ENCODE measurements at regions not wholly inside any gene's neighbourhood (a gene's known extent, or its start where the extent isn't known, plus 50 kb on each side); places are given as distances from the start of the nearest gene placed in this dataset.
"Not testable (repeated sequence)": the region's sequence is repeated elsewhere in the genome, so short reads cannot be mapped to it uniquely, and the experiment has no call there.

- no peak overlapping the region for H3K27ac ChIP-seq (ENCODE audit: low read depth in 1 of 3, low read length in 2 of 3)
- DNase-seq (no peak), FAIRE-seq (no peak)
These were observed 116.8 kb upstream of the MYO3A start for GRCh38 chr10:25817200-25817599.

GRCh38 chr10:25818751-25819150 is 115.3 kb upstream of the MYO3A start:
- Histone ChIP-seq H3K9me3 (ENCODE audit: control insufficient read depth in 2 of 2, insufficient read depth in 1 of 2, low read depth in 1 of 2, low read length in 1 of 2) (no peaks in the 10 kb centered on the region), H3K4me3 (ENCODE audit: low read depth in 1 of 3, low read length in 3 of 3) (no peak overlapping the region), H3K27me3 (ENCODE audit: control insufficient read depth in 3 of 3, insufficient read depth in 3 of 3, low read length in 3 of 3) (no peaks in the 10 kb centered on the region), H3K27ac (ENCODE audit: low read depth in 1 of 3, low read length in 2 of 3) (no peak overlapping the region), H3K36me3 (ENCODE audit: control insufficient read depth in 3 of 3, insufficient read depth in 2 of 3, low read depth in 1 of 3, low read length in 3 of 3) (no peaks in the 10 kb centered on the region), H3K4me1 (ENCODE audit: control insufficient read depth in 3 of 3, insufficient read depth in 2 of 3, low read depth in 1 of 3, low read length in 2 of 3) (no peaks in the 10 kb centered on the region)
- DNase-seq (no peak), FAIRE-seq (no peak)
- 38 to 50% (median 45%) methylated on average over 9 of the region's 9 CpGs for WGBS, 3 donors

More at GRCh38 chr10:25817200-25817599, 116.8 kb upstream of the MYO3A start:
- no peak overlapping the region for H3K4me3 ChIP-seq (ENCODE audit: low read depth in 1 of 3, low read length in 3 of 3)
- H3K36me3 ChIP-seq (ENCODE audit: control insufficient read depth in 3 of 3, insufficient read depth in 2 of 3, low read depth in 1 of 3, low read length in 3 of 3): no peaks in the 10 kb centered on the region
- 89 to 95% (median 92%) methylated on average over 1 of the region's 1 CpG for WGBS, 3 donors
- H3K27me3 ChIP-seq (ENCODE audit: control insufficient read depth in 3 of 3, insufficient read depth in 3 of 3, low read length in 3 of 3): no peaks in the 10 kb centered on the region
- H3K9me3 ChIP-seq (ENCODE audit: control insufficient read depth in 2 of 2, insufficient read depth in 1 of 2, low read depth in 1 of 2, low read length in 1 of 2): no peaks in the 10 kb centered on the region
- H3K4me1 ChIP-seq (ENCODE audit: control insufficient read depth in 3 of 3, insufficient read depth in 2 of 3, low read depth in 1 of 3, low read length in 2 of 3): no peaks in the 10 kb centered on the region

GRCh38 chr10:25820472-25820871 is 113.6 kb upstream of the MYO3A start:
- H3K9me3 ChIP-seq (ENCODE audit: control insufficient read depth in 2 of 2, insufficient read depth in 1 of 2, low read depth in 1 of 2, low read length in 1 of 2): no peaks in the 10 kb centered on the region
- FAIRE-seq (no peak), DNase-seq (no peak)
- no peaks in the 10 kb centered on the region for H3K36me3 ChIP-seq (ENCODE audit: control insufficient read depth in 3 of 3, insufficient read depth in 2 of 3, low read depth in 1 of 3, low read length in 3 of 3)
- no peaks in the 10 kb centered on the region for H3K4me1 ChIP-seq (ENCODE audit: control insufficient read depth in 3 of 3, insufficient read depth in 2 of 3, low read depth in 1 of 3, low read length in 2 of 3)
- H3K27me3 ChIP-seq (ENCODE audit: control insufficient read depth in 3 of 3, insufficient read depth in 3 of 3, low read length in 3 of 3): no peaks in the 10 kb centered on the region
- no peak overlapping the region for H3K27ac ChIP-seq (ENCODE audit: low read depth in 1 of 3, low read length in 2 of 3)
- WGBS, 3 donors: 66 to 70% (median 68%) methylated on average over 2 of the region's 2 CpGs
- no peak overlapping the region for H3K4me3 ChIP-seq (ENCODE audit: low read depth in 1 of 3, low read length in 3 of 3)

GRCh38 chr10:25820874-25821273 is 113.2 kb upstream of the MYO3A start:
- FAIRE-seq: no peak
- 49 to 64% (median 54%) methylated on average over 8 of the region's 8 CpGs for WGBS, 3 donors

GRCh38 chr10:25824050-25824449 is 110.0 kb upstream of the MYO3A start:
- no peaks in the 10 kb centered on the region for H3K27me3 ChIP-seq (ENCODE audit: control insufficient read depth in 3 of 3, insufficient read depth in 3 of 3, low read length in 3 of 3)
- DNase-seq: no peak
- WGBS, 3 donors: 39 to 45% (median 42%) methylated on average over 4 of the region's 4 CpGs
- no peak overlapping the region for H3K4me3 ChIP-seq (ENCODE audit: low read depth in 1 of 3, low read length in 3 of 3)
- H3K27ac ChIP-seq (ENCODE audit: low read depth in 1 of 3, low read length in 2 of 3): no peak overlapping the region
- no peak for FAIRE-seq
- no peaks in the 10 kb centered on the region for H3K36me3 ChIP-seq (ENCODE audit: control insufficient read depth in 3 of 3, insufficient read depth in 2 of 3, low read depth in 1 of 3, low read length in 3 of 3)
- H3K9me3 ChIP-seq (ENCODE audit: control insufficient read depth in 2 of 2, insufficient read depth in 1 of 2, low read depth in 1 of 2, low read length in 1 of 2): no peaks in the 10 kb centered on the region
- H3K4me1 ChIP-seq (ENCODE audit: control insufficient read depth in 3 of 3, insufficient read depth in 2 of 3, low read depth in 1 of 3, low read length in 2 of 3): no peaks in the 10 kb centered on the region

More at GRCh38 chr10:25820874-25821273, 113.2 kb upstream of the MYO3A start:
- H3K4me3 ChIP-seq (ENCODE audit: low read depth in 1 of 3, low read length in 3 of 3): no peak overlapping the region
- H3K27ac ChIP-seq (ENCODE audit: low read depth in 1 of 3, low read length in 2 of 3): no peak overlapping the region
- no peaks in the 10 kb centered on the region for H3K9me3 ChIP-seq (ENCODE audit: control insufficient read depth in 2 of 2, insufficient read depth in 1 of 2, low read depth in 1 of 2, low read length in 1 of 2)
- no peaks in the 10 kb centered on the region for H3K27me3 ChIP-seq (ENCODE audit: control insufficient read depth in 3 of 3, insufficient read depth in 3 of 3, low read length in 3 of 3)
- no peak for DNase-seq
- H3K4me1 ChIP-seq (ENCODE audit: control insufficient read depth in 3 of 3, insufficient read depth in 2 of 3, low read depth in 1 of 3, low read length in 2 of 3): no peaks in the 10 kb centered on the region
- no peaks in the 10 kb centered on the region for H3K36me3 ChIP-seq (ENCODE audit: control insufficient read depth in 3 of 3, insufficient read depth in 2 of 3, low read depth in 1 of 3, low read length in 3 of 3)

- Histone ChIP-seq H3K36me3 (ENCODE audit: control insufficient read depth in 3 of 3, insufficient read depth in 2 of 3, low read depth in 1 of 3, low read length in 3 of 3) (no peaks in the 10 kb centered on the region), H3K9me3 (ENCODE audit: control insufficient read depth in 2 of 2, insufficient read depth in 1 of 2, low read depth in 1 of 2, low read length in 1 of 2) (no peaks in the 10 kb centered on the region), H3K4me1 (ENCODE audit: control insufficient read depth in 3 of 3, insufficient read depth in 2 of 3, low read depth in 1 of 3, low read length in 2 of 3) (no peaks in the 10 kb centered on the region), H3K27me3 (ENCODE audit: control insufficient read depth in 3 of 3, insufficient read depth in 3 of 3, low read length in 3 of 3) (no peaks in the 10 kb centered on the region), H3K4me3 (ENCODE audit: low read depth in 1 of 3, low read length in 3 of 3) (no peak overlapping the region), H3K27ac (ENCODE audit: low read depth in 1 of 3, low read length in 2 of 3) (no peak overlapping the region)
- FAIRE-seq: no peak
- 14 to 36% (median 28%) methylated on average over 4 of the region's 4 CpGs for WGBS, 3 donors
- DNase-seq: no peak
These were observed 105.6 kb upstream of the MYO3A start for GRCh38 chr10:25828475-25828874.

GRCh38 chr10:25831080-25831479 is 102.9 kb upstream of the MYO3A start:
- 37 to 71% (median 58%) methylated on average over 1 of the region's 1 CpG for WGBS, 3 donors
- no peak overlapping the region for H3K27ac ChIP-seq (ENCODE audit: low read depth in 1 of 3, low read length in 2 of 3)
- no peak for FAIRE-seq

GRCh38 chr10:25839683-25840082 is 94.3 kb upstream of the MYO3A start:
- 68 to 75% (median 71%) methylated on average over 3 of the region's 3 CpGs for WGBS, 3 donors
- Histone ChIP-seq H3K27me3 (ENCODE audit: control insufficient read depth in 3 of 3, insufficient read depth in 3 of 3, low read length in 3 of 3) (no peaks in the 10 kb centered on the region), H3K27ac (ENCODE audit: low read depth in 1 of 3, low read length in 2 of 3) (no peak overlapping the region), H3K36me3 (ENCODE audit: control insufficient read depth in 3 of 3, insufficient read depth in 2 of 3, low read depth in 1 of 3, low read length in 3 of 3) (no peaks in the 10 kb centered on the region), H3K4me1 (ENCODE audit: control insufficient read depth in 3 of 3, insufficient read depth in 2 of 3, low read depth in 1 of 3, low read length in 2 of 3) (no peaks in the 10 kb centered on the region), H3K4me3 (ENCODE audit: low read depth in 1 of 3, low read length in 3 of 3) (no peak overlapping the region), H3K9me3 (ENCODE audit: control insufficient read depth in 2 of 2, insufficient read depth in 1 of 2, low read depth in 1 of 2, low read length in 1 of 2) (no peaks in the 10 kb centered on the region)
- DNase-seq (no peak), FAIRE-seq (no peak)

More at GRCh38 chr10:25831080-25831479, 102.9 kb upstream of the MYO3A start:
- no peak for DNase-seq
- no peaks in the 10 kb centered on the region for H3K27me3 ChIP-seq (ENCODE audit: control insufficient read depth in 3 of 3, insufficient read depth in 3 of 3, low read length in 3 of 3)
- no peaks in the 10 kb centered on the region for H3K36me3 ChIP-seq (ENCODE audit: control insufficient read depth in 3 of 3, insufficient read depth in 2 of 3, low read depth in 1 of 3, low read length in 3 of 3)
- no peaks in the 10 kb centered on the region for H3K4me1 ChIP-seq (ENCODE audit: control insufficient read depth in 3 of 3, insufficient read depth in 2 of 3, low read depth in 1 of 3, low read length in 2 of 3)
- no peaks in the 10 kb centered on the region for H3K9me3 ChIP-seq (ENCODE audit: control insufficient read depth in 2 of 2, insufficient read depth in 1 of 2, low read depth in 1 of 2, low read length in 1 of 2)
- no peak overlapping the region for H3K4me3 ChIP-seq (ENCODE audit: low read depth in 1 of 3, low read length in 3 of 3)

- not testable (repeated sequence) for H3K27me3 ChIP-seq (ENCODE audit: control insufficient read depth in 3 of 3, insufficient read depth in 3 of 3, low read length in 3 of 3); H3K9me3 ChIP-seq (ENCODE audit: control insufficient read depth in 2 of 2, insufficient read depth in 1 of 2, low read depth in 1 of 2, low read length in 1 of 2); H3K4me1 ChIP-seq (ENCODE audit: control insufficient read depth in 3 of 3, insufficient read depth in 2 of 3, low read depth in 1 of 3, low read length in 2 of 3); H3K27ac ChIP-seq (ENCODE audit: low read depth in 1 of 3, low read length in 2 of 3); DNase-seq; H3K4me3 ChIP-seq (ENCODE audit: low read depth in 1 of 3, low read length in 3 of 3); FAIRE-seq; H3K36me3 ChIP-seq (ENCODE audit: control insufficient read depth in 3 of 3, insufficient read depth in 2 of 3, low read depth in 1 of 3, low read length in 3 of 3)
- 93 to 99% (median 94%) methylated on average over 3 of the region's 3 CpGs for WGBS, 3 donors
These were observed 93.2 kb upstream of the MYO3A start for GRCh38 chr10:25840875-25841274.

All from small intestine (tissue), 7 donors.